ENCODE measurements at regions not wholly inside any gene's neighbourhood (a gene's known extent, or its start where the extent isn't known, plus 50 kb on each side); places are given as distances from the start of the nearest gene placed in this dataset.

DNA sequence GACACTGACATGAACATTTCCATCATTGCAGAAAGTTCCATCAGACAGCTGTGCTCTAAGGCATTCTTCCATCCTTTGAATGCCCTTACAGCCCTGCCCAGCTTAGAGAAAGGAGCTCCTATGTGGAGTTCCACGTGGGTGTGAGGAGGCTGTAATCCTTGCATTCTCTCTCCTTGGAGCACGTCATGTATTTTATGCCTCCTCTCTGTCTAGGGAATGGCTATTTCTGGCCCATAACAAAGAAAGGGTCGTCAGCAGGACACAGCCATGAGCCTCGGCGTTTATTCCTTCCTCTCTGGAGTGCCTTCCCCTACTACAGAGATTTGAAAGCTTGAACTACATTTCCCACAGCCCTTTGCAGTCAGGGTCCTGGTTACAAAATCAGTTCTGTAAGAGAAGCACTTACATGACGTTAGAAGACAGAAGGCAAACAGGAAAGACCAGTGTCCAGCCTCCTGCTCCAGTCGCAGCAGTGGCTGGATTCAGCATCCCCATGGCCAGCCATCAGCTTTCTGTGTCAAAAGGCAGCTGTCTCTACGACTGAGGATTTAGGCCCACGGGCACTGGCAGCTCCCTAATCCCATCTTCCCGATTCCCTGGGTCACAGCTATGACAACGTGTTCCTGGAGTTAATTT lies 234.9 kb downstream of the TFCP2L1 start:
- TF ChIP-seq, protein P1, sequence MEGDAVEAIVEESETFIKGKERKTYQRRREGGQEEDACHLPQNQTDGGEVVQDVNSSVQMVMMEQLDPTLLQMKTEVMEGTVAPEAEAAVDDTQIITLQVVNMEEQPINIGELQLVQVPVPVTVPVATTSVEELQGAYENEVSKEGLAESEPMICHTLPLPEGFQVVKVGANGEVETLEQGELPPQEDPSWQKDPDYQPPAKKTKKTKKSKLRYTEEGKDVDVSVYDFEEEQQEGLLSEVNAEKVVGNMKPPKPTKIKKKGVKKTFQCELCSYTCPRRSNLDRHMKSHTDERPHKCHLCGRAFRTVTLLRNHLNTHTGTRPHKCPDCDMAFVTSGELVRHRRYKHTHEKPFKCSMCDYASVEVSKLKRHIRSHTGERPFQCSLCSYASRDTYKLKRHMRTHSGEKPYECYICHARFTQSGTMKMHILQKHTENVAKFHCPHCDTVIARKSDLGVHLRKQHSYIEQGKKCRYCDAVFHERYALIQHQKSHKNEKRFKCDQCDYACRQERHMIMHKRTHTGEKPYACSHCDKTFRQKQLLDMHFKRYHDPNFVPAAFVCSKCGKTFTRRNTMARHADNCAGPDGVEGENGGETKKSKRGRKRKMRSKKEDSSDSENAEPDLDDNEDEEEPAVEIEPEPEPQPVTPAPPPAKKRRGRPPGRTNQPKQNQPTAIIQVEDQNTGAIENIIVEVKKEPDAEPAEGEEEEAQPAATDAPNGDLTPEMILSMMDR (IDR thresholded peaks at IDR 0.05; ENCODE audit: low read depth, low read length): no peak
- TF ChIP-seq POLR2A (IDR thresholded peaks at IDR 0.05; ENCODE audit: extremely low read depth, insufficient read length): no peak
- TF ChIP-seq, protein P2, sequence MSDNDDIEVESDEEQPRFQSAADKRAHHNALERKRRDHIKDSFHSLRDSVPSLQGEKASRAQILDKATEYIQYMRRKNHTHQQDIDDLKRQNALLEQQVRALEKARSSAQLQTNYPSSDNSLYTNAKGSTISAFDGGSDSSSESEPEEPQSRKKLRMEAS (IDR thresholded peaks at IDR 0.05; ENCODE audit: low read depth, low read length): no peak

All from NB4 (cell line).